ENCODE measurements at regions not wholly inside any gene's neighbourhood (a gene's known extent, or its start where the extent isn't known, plus 50 kb on each side); places are given as distances from the start of the nearest gene placed in this dataset.
"Not testable (repeated sequence)": the region's sequence is repeated elsewhere in the genome, so short reads cannot be mapped to it uniquely, and the experiment has no call there.

- DNase-seq (ENCODE audit: low read depth) = not testable (repeated sequence)
Observed at GRCh38 chr7:49665963-49666362, 107.5 kb upstream of the VWC2 start.

- no peak for DNase-seq (ENCODE audit: low read depth)
Observed at GRCh38 chr7:49666764-49667163, 106.7 kb upstream of the VWC2 start.

GRCh38 chr7:49669285-49669684 is 104.2 kb upstream of the VWC2 start:
- no peak for DNase-seq (ENCODE audit: low read depth)

GRCh38 chr7:49669692-49670260 is 103.7 kb upstream of the VWC2 start:
- DNase-seq (ENCODE audit: low read depth) = no peak

- peak; percentile 61 for DNase-seq (ENCODE audit: low read depth)
Observed at GRCh38 chr7:49670991-49671390, 102.4 kb upstream of the VWC2 start.

- no peak for DNase-seq (ENCODE audit: low read depth)
Observed at GRCh38 chr7:49692516-49692915, 80.9 kb upstream of the VWC2 start.

GRCh38 chr7:49695971-49696370 is 77.5 kb upstream of the VWC2 start:
- DNase-seq (ENCODE audit: low read depth) = no peak

- no peak for DNase-seq (ENCODE audit: low read depth)
Observed at GRCh38 chr7:49700841-49701240, 72.6 kb upstream of the VWC2 start.

GRCh38 chr7:49702099-49702498 is 71.3 kb upstream of the VWC2 start:
- no peak for DNase-seq (ENCODE audit: low read depth)

GRCh38 chr7:49703337-49703736 is 70.1 kb upstream of the VWC2 start:
- no peak for DNase-seq (ENCODE audit: low read depth)

- DNase-seq (ENCODE audit: low read depth) = peak; percentile 3
Observed at GRCh38 chr7:49703881-49704280, 69.6 kb upstream of the VWC2 start.

- no peak for DNase-seq (ENCODE audit: low read depth)
Observed at GRCh38 chr7:49706106-49706505, 67.3 kb upstream of the VWC2 start.

- no peak for DNase-seq (ENCODE audit: low read depth)
Observed at GRCh38 chr7:49707891-49708290, 65.5 kb upstream of the VWC2 start.

- DNase-seq (ENCODE audit: low read depth) = no peak
Observed at GRCh38 chr7:49708590-49708989, 64.8 kb upstream of the VWC2 start.

GRCh38 chr7:49711072-49711723 is 62.2 kb upstream of the VWC2 start:
- not testable (repeated sequence) for DNase-seq (ENCODE audit: low read depth)

GRCh38 chr7:49714182-49714581 is 59.3 kb upstream of the VWC2 start:
- DNase-seq (ENCODE audit: low read depth) = no peak

- no peak for DNase-seq (ENCODE audit: low read depth)
Observed at GRCh38 chr7:49715486-49715885, 58.0 kb upstream of the VWC2 start.

GRCh38 chr7:49717547-49717946 is 55.9 kb upstream of the VWC2 start:
- no peak for DNase-seq (ENCODE audit: low read depth)

- DNase-seq (ENCODE audit: low read depth) = no peak
Observed at GRCh38 chr7:49718760-49719159, 54.7 kb upstream of the VWC2 start.

GRCh38 chr7:49721441-49721840 is 52.0 kb upstream of the VWC2 start:
- no peak for DNase-seq (ENCODE audit: low read depth)

All from HT1080 (cell line).